GM06990 (cell line): ENCODE measurements at regions not wholly inside any gene's neighbourhood (a gene's known extent, or its start where the extent isn't known, plus 50 kb on each side); places are given as distances from the start of the nearest gene placed in this dataset.

Source experiments
- DNase-seq: peaks from one replicate; pipeline ENCODE4 v3.0.0-alpha.2; 2011; ENCODE audit not compliant: insufficient read length; ENCODE audit errors: extremely low read depth
- H3K27me3 ChIP-seq: replicated peaks from 2 replicates; pipeline ENCODE4 v1.6.0; 2011; ENCODE audit warnings: low read length; ENCODE audit not compliant: control insufficient read depth, insufficient read depth
- H3K36me3 ChIP-seq: 2 replicates; pipeline ENCODE4 v1.5.1; 2011; ENCODE audit warnings: low read length; ENCODE audit not compliant: control insufficient read depth, insufficient read depth
- H3K4me3 ChIP-seq: replicated peaks from 2 replicates; pipeline ENCODE4 v1.5.1; 2011; ENCODE audit warnings: low read depth, mild to moderate bottlenecking, control low read depth, low read length
- CTCF ChIP-seq: IDR thresholded peaks from 2 replicates; pipeline ENCODE4 v1.5.1; 2011; ENCODE audit warnings: low read length, control low read depth, mild to moderate bottlenecking, inconsistent platforms; ENCODE audit not compliant: insufficient read depth, poor library complexity, severe bottlenecking

- H3K27me3 ChIP-seq, result no peaks in the 10 kb centered on the region
- H3K36me3 ChIP-seq, result no peaks in the 10 kb centered on the region
- no peak overlapping the region for H3K4me3 ChIP-seq
- no peak for TF ChIP-seq CTCF
- no peak for DNase-seq
Measured at GRCh38 chr1:243933495-243933894, 83.5 kb upstream of the AKT3 start.

GRCh38 chr1:243931957-243932356 lies 81.9 kb upstream of the AKT3 start:
- DNase-seq, result no peak
- H3K4me3 ChIP-seq, result no peak overlapping the region
- H3K36me3 ChIP-seq, result no peaks in the 10 kb centered on the region
- no peak for TF ChIP-seq CTCF
- no peaks in the 10 kb centered on the region for H3K27me3 ChIP-seq

GRCh38 chr1:243930822-243931671 lies 81.0 kb upstream of the AKT3 start:
- H3K27me3 ChIP-seq, result no peaks in the 10 kb centered on the region
- H3K36me3 ChIP-seq, result no peaks in the 10 kb centered on the region
- DNase-seq, result no peak
- TF ChIP-seq CTCF, result no peak
- H3K4me3 ChIP-seq, result no peak overlapping the region

- no peak for TF ChIP-seq CTCF
- Histone ChIP-seq H3K36me3 (no peaks in the 10 kb centered on the region), H3K27me3 (no peaks in the 10 kb centered on the region), H3K4me3 (no peak overlapping the region)
- DNase-seq, result no peak
Measured at GRCh38 chr1:243927381-243927780, 77.3 kb upstream of the AKT3 start.

- no peak for DNase-seq
- TF ChIP-seq CTCF, result no peak
- no peak overlapping the region for H3K4me3 ChIP-seq
- no peaks in the 10 kb centered on the region for H3K36me3 ChIP-seq
- H3K27me3 ChIP-seq, result no peaks in the 10 kb centered on the region
Measured at GRCh38 chr1:243926803-243927245, 76.8 kb upstream of the AKT3 start.

GRCh38 chr1:243926299-243926698 lies 76.3 kb upstream of the AKT3 start:
- H3K36me3 ChIP-seq, result no peaks in the 10 kb centered on the region
- TF ChIP-seq CTCF, result no peak
- DNase-seq, result no peak
- H3K27me3 ChIP-seq, result no peaks in the 10 kb centered on the region
- H3K4me3 ChIP-seq, result no peak overlapping the region
